ENCODE measurements at regions not wholly inside any gene's neighbourhood (a gene's known extent, or its start where the extent isn't known, plus 50 kb on each side); places are given as distances from the start of the nearest gene placed in this dataset.

DNA sequence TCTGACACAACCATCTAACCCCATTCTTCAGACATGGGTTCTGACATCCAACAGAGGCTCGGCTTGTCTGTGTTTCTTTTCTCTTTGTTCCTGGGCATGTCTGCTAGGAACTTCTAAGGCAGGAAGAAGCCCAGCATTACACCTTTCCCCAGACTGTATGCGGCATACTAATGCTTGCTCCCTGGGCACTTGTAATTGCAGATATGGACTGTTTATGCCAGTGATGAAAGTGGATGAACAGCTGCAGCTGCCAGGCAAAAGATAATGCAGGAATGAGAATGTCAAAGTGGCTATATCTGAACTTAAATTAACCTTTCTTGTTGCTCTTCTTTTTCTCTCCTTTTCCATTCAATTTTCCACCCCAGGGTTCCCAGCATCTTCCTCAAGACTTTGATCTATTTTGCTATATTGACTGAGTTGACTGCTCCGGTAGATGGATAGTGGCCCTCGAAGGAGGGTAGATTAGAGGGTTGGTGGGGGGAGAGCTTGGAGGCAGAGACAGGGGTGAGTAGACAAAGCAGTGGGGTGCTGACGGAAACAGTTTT is 344.4 kb downstream of the MAN2A1 start:
- Histone ChIP-seq H2BK20ac (ENCODE audit: low read length) (no peak overlapping the region), H2AFZ (ENCODE audit: low read length) (no peak overlapping the region), H3K79me1 (ENCODE audit: low read depth, low read length) (no peaks in the 10 kb centered on the region), H3K4ac (replicated peaks; ENCODE audit: insufficient read length, low read depth, low read length) (no peak overlapping the region), H4K8ac (ENCODE audit: extremely low read depth, insufficient read depth, low read length) (no peak overlapping the region), H3K23ac (ENCODE audit: insufficient read length) (no peak overlapping the region), H2AK5ac (ENCODE audit: low read depth, low read length) (no peak overlapping the region), H4K5ac (ENCODE audit: insufficient read length, low read depth, low read length) (no peak overlapping the region), H3K14ac (ENCODE audit: insufficient read length) (no peak overlapping the region), H3K27ac (ENCODE audit: low read depth, low read length) (no peak overlapping the region), H4K20me1 (replicated peaks in 1 of 2; ENCODE audit: control insufficient read depth in 1 of 2, insufficient read depth in 2 of 2, low read length in 2 of 2) (no peaks in the 10 kb centered on the region), H3K9me3 (ENCODE audit: insufficient read depth in 2 of 2, low read depth in 1 of 2, low read length in 1 of 2) (peaks cover 0 to 2% of the 10 kb centered on the region in 2 experiments; a peak in 1 of 4 replicates), H3K36me3 (ENCODE audit: control insufficient read depth in 2 of 4, insufficient read depth in 4 of 4, low read length in 3 of 4) (no peaks in the 10 kb centered on the region), H2BK15ac (ENCODE audit: low read length) (no peak overlapping the region), H3K4me2 (ENCODE audit: insufficient read depth in 1 of 2, low read depth in 2 of 2, low read length in 2 of 2) (no peak overlapping the region), H3K18ac (ENCODE audit: extremely low read depth, low read length) (no peak overlapping the region), H4K91ac (replicated peaks; ENCODE audit: insufficient read length, low read length) (no peak overlapping the region), H3K4me3 (ENCODE audit: extremely low read depth in 1 of 4, insufficient read depth in 2 of 4, low read depth in 3 of 4, low read length in 4 of 4) (no peak overlapping the region), H3K9ac (replicated peaks in 1 of 4; ENCODE audit: extremely low read depth in 1 of 4, low read depth in 3 of 4, low read length in 3 of 4) (peak overlapping the region in 1 of 4 experiments; percentile 1; a peak in 1 of 7 replicates), H2BK120ac (replicated peaks; ENCODE audit: low read depth, low read length) (no peak overlapping the region), H2BK5ac (ENCODE audit: low read depth, low read length) (no peak overlapping the region), H3K79me2 (ENCODE audit: control insufficient read depth in 1 of 2, insufficient read depth in 2 of 2, low read length in 2 of 2) (no peaks in the 10 kb centered on the region), H3K27me3 (replicated peaks in 1 of 4; ENCODE audit: control insufficient read depth in 3 of 4, extremely low read depth in 1 of 4, insufficient read depth in 3 of 4, low read length in 3 of 4) (no peaks in the 10 kb centered on the region), H3K4me1 (replicated peaks in 1 of 4; ENCODE audit: control insufficient read depth in 3 of 4, insufficient read depth in 4 of 4, low read length in 3 of 4) (peaks cover 0 to 5% (median 0%) of the 10 kb centered on the region in 4 experiments; a peak in 1 of 7 replicates), H2BK12ac (ENCODE audit: low read depth, low read length) (no peak overlapping the region), H3K23me2 (ENCODE audit: low read depth, low read length) (no peaks in the 10 kb centered on the region; the same call in 1 of the 2 replicates), H3K56ac (replicated peaks; ENCODE audit: insufficient read length, low read depth, low read length) (no peak overlapping the region)
- FAIRE-seq = no peak
- 85% methylated on average over 5 of the region's 5 CpGs; no CpG with 5 or more reads in 1 of the 2 experiments for WGBS, 2 experiments (ENCODE audit: extremely low coverage in 1 of 2, insufficient coverage in 1 of 2, insufficient read length in 1 of 2, insufficient replicate concordance in 2 of 2, low coverage in 1 of 2, low lambda C conversion rate in 2 of 2, missing lambda C conversion rate in 1 of 2)
- ChIA-PET POLR2A (ENCODE audit: partially characterized antibody) (no interaction called here), CTCF (ENCODE audit: partially characterized antibody) (interaction anchor here (1.1 to 1.8 kb wide), 4 partner anchors 10 to 296 kb away, joined by 3 to 5 read pairs (median 4); no protein-coding TSS in a partner anchor)
- no peak for DNase-seq (ENCODE audit: low read depth in 1 of 2, low spot score in 2 of 2)
- TF ChIP-seq POLR2AphosphoS5 (IDR thresholded peaks at IDR 0.05; ENCODE audit: low read depth, low read length) (no peak), POLR2A (IDR thresholded peaks at IDR 0.05; ENCODE audit: control extremely low read depth in 1 of 2, low read depth in 2 of 2, low read length in 2 of 2) (no peak), HDAC6 (IDR thresholded peaks at IDR 0.05; ENCODE audit: low read depth, low read length) (no peak), POU5F1 (IDR thresholded peaks at IDR 0.05; ENCODE audit: low read depth, low read length) (no peak), TCF12 (IDR thresholded peaks at IDR 0.05; ENCODE audit: low read depth, low read length) (no peak), USF2 (IDR thresholded peaks at IDR 0.05; ENCODE audit: low read length) (no peak), SRF (IDR thresholded peaks at IDR 0.05; ENCODE audit: low read depth, low read length) (no peak), GTF2F1 (IDR thresholded peaks at IDR 0.05; ENCODE audit: borderline replicate concordance, low read depth, low read length) (no peak), BRCA1 (IDR thresholded peaks at IDR 0.05; ENCODE audit: low read depth, low read length) (no peak)
- TF ChIP-seq, protein P1, sequence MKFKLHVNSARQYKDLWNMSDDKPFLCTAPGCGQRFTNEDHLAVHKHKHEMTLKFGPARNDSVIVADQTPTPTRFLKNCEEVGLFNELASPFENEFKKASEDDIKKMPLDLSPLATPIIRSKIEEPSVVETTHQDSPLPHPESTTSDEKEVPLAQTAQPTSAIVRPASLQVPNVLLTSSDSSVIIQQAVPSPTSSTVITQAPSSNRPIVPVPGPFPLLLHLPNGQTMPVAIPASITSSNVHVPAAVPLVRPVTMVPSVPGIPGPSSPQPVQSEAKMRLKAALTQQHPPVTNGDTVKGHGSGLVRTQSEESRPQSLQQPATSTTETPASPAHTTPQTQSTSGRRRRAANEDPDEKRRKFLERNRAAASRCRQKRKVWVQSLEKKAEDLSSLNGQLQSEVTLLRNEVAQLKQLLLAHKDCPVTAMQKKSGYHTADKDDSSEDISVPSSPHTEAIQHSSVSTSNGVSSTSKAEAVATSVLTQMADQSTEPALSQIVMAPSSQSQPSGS (IDR thresholded peaks at IDR 0.05; ENCODE audit: low read length) = no peak
- TF ChIP-seq, protein P2, sequence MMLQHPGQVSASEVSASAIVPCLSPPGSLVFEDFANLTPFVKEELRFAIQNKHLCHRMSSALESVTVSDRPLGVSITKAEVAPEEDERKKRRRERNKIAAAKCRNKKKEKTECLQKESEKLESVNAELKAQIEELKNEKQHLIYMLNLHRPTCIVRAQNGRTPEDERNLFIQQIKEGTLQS (IDR thresholded peaks at IDR 0.05; ENCODE audit: insufficient read depth, low read depth, low read length) = no peak
